Liver (tissue), 8 donors: ENCODE measurements at regions not wholly inside any gene's neighbourhood (a gene's known extent, or its start where the extent isn't known, plus 50 kb on each side); places are given as distances from the start of the nearest gene placed in this dataset.

Experiments
- DNase-seq: peaks from one replicate; pipeline ENCODE4 v3.0.0-alpha.2; 2017; ENCODE audit warnings: low spot score
- H3K27ac ChIP-seq, 2 donors: one replicate each; pipeline ENCODE4 v1.7.0; 2013; ENCODE audit warnings: inconsistent platforms in 2 of 2, low read length in 2 of 2, control low read depth in 1 of 2, low read depth in 1 of 2, mild to moderate bottlenecking in 1 of 2
- H3K27me3 ChIP-seq, 4 donors: one replicate each; pipeline versions ENCODE4 v1.6.1 to v1.7.0; 2013; ENCODE audit warnings: low read length in 3 of 4, inconsistent platforms in 1 of 4, mild to moderate bottlenecking in 1 of 4, moderate library complexity in 1 of 4; ENCODE audit not compliant: control insufficient read depth in 4 of 4, insufficient read depth in 4 of 4
- H3K36me3 ChIP-seq, 4 donors: one replicate each; pipeline versions ENCODE4 v1.6.1 to v1.7.0; 2013; ENCODE audit warnings: low read length in 3 of 4, mild to moderate bottlenecking in 3 of 4, low read depth in 1 of 4, moderate library complexity in 1 of 4; ENCODE audit not compliant: control insufficient read depth in 4 of 4, insufficient read depth in 3 of 4
- H3K4me1 ChIP-seq, 4 donors: one replicate each; pipeline versions ENCODE4 v1.6.1 to v1.7.0; 2013; ENCODE audit warnings: low read length in 3 of 4, mild to moderate bottlenecking in 3 of 4, moderate library complexity in 1 of 4; ENCODE audit not compliant: control insufficient read depth in 4 of 4, insufficient read depth in 4 of 4
- H3K4me3 ChIP-seq, 3 donors: one replicate each; pipeline versions ENCODE4 v1.6.1 to v1.7.0; 2013; ENCODE audit warnings: low read length in 3 of 3, control low read depth in 1 of 3, low read depth in 1 of 3, mild to moderate bottlenecking in 1 of 3
- H3K9ac ChIP-seq, 2 donors: one replicate each; pipeline ENCODE4 v1.7.0; 2013; ENCODE audit warnings: low read length in 2 of 2, mild to moderate bottlenecking in 2 of 2, moderate library complexity in 2 of 2, control low read depth in 1 of 2, low read depth in 1 of 2
- H3K9me3 ChIP-seq, 4 donors: one replicate each; pipeline versions ENCODE4 v1.6.1 to v1.7.0; 2013; ENCODE audit warnings: low read length in 3 of 4; ENCODE audit not compliant: control insufficient read depth in 4 of 4
- ATF3 ChIP-seq: IDR thresholded peaks from 2 replicates; pipeline ENCODE4 v1.6.1; 2016; ENCODE audit warnings: antibody characterized with exemption
- CTCF ChIP-seq: fragments of 150-350 bp; IDR thresholded peaks from 2 replicates; pipeline ENCODE4 v1.5.1; 2017; ENCODE audit warnings: improper control_type of control experiment, low read depth, low read length; ENCODE audit not compliant: missing input control
- EGR1 ChIP-seq, 2 donors: IDR thresholded peaks; 2 replicates each; pipeline ENCODE4 v1.6.1; 2016 to 2018; ENCODE audit warnings: antibody characterized with exemption in 2 of 2, low read depth in 2 of 2
- FOXA1 ChIP-seq: IDR thresholded peaks from 2 replicates; pipeline ENCODE4 v1.6.1; 2016; ENCODE audit warnings: antibody characterized with exemption
- FOXA2 ChIP-seq: IDR thresholded peaks from 2 replicates; pipeline ENCODE4 v1.6.1; 2016; ENCODE audit warnings: antibody characterized with exemption
- GABPA ChIP-seq, 2 donors: IDR thresholded peaks in 1 of 2; conservative IDR thresholded peaks in 1 of 2; 2 replicates each; pipeline ENCODE4 v1.6.1; 2016; ENCODE audit warnings: antibody characterized with exemption in 2 of 2, mild to moderate bottlenecking in 1 of 2, moderate library complexity in 1 of 2
- HNF4A ChIP-seq, 2 donors: conservative IDR thresholded peaks; 2 replicates each; pipeline ENCODE4 v1.6.1; 2016; ENCODE audit warnings: antibody characterized with exemption in 2 of 2, mild to moderate bottlenecking in 2 of 2
- HNF4G ChIP-seq: IDR thresholded peaks from 2 replicates; pipeline ENCODE4 v1.6.1; 2016; ENCODE audit warnings: antibody characterized with exemption
- JUND ChIP-seq, 2 donors: IDR thresholded peaks; 2 replicates each; pipeline ENCODE4 v1.6.1; 2016; ENCODE audit warnings: antibody characterized with exemption in 2 of 2
- NR2F2 ChIP-seq: IDR thresholded peaks from 2 replicates; pipeline ENCODE4 v1.6.1; 2016; ENCODE audit warnings: antibody characterized with exemption
- RAD21 ChIP-seq, 2 donors: IDR thresholded peaks; 2 replicates each; pipeline ENCODE4 v1.6.1; 2016; ENCODE audit warnings: antibody characterized with exemption in 2 of 2, mild to moderate bottlenecking in 2 of 2
- REST ChIP-seq: IDR thresholded peaks from 2 replicates; pipeline ENCODE4 v1.6.1; 2016; ENCODE audit warnings: antibody characterized with exemption, mild to moderate bottlenecking
- RXRA ChIP-seq, 2 donors: IDR thresholded peaks; 2 replicates each; pipeline ENCODE4 v1.6.1; 2017 to 2018; ENCODE audit warnings: antibody characterized with exemption in 2 of 2, mild to moderate bottlenecking in 1 of 2
- SP1 ChIP-seq: IDR thresholded peaks from 2 replicates; pipeline ENCODE4 v1.6.1; 2018; ENCODE audit warnings: antibody characterized with exemption, mild to moderate bottlenecking
- TAF1 ChIP-seq: conservative IDR thresholded peaks from 2 replicates; pipeline ENCODE4 v1.6.1; 2016; ENCODE audit warnings: antibody characterized with exemption, mild to moderate bottlenecking
- YY1 ChIP-seq: IDR thresholded peaks from 2 replicates; pipeline ENCODE4 v1.6.1; 2016; ENCODE audit warnings: antibody characterized with exemption, mild to moderate bottlenecking
- ZBTB33 ChIP-seq: IDR thresholded peaks from 2 replicates; pipeline ENCODE4 v1.6.1; 2016; ENCODE audit warnings: antibody characterized with exemption
- WGBS: extraction: QIAGEN DNeasy Blood & Tissue Kit; methylation state at CpG from one replicate; pipeline ENCODE4 v1.1.7; 2013; 5-methylcytosine and 5-hydroxymethylcytosine counted together
- TF ChIP-seq, protein P1 (sequence below): IDR thresholded peaks from 2 replicates; pipeline ENCODE4 v1.6.1; 2016; ENCODE audit warnings: antibody characterized with exemption
- donor health status: healthy.
- donor health status: healthy.
- donor health status: healthy.
- donor health status: healthy.
- donor health status: healthy.

DNA sequence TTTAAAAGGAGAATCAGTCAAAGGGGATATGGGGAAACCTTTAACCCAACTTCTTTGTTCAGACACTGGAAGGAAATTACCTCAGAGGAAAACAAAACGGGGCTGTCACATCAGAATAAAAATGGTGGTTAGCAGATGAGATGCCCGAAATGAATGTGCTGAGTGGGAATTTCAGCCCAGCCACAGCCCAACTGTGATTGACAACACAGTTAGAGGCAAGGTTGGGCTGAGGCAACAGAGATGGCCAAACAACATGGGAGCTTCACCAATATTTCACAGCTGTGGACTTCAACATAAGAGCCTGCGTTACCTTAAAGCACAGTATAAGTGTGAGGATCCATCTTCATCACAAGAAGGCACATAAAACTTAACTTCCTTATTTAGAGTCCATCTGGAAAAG lies 133.5 kb upstream of the PTPRZ1 start:
- TF ChIP-seq RAD21 (IDR thresholded peaks at IDR 0.05) (no peak), GABPA (IDR thresholded peaks at IDR 0.05 in 1 of 2, conservative IDR thresholded peaks at IDR 0.05 in 1 of 2) (no peak), EGR1 (IDR thresholded peaks at IDR 0.05; ENCODE audit: low read depth in 2 of 2) (no peak), SP1 (no peak), RXRA (IDR thresholded peaks at IDR 0.05) (no peak), FOXA2 (no peak), HNF4G (no peak), YY1 (no peak), ATF3 (no peak)
- TF ChIP-seq, protein P1, sequence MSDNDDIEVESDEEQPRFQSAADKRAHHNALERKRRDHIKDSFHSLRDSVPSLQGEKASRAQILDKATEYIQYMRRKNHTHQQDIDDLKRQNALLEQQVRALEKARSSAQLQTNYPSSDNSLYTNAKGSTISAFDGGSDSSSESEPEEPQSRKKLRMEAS = no peak
- 70% methylated on average over 3 of the region's 3 CpGs for WGBS
- Histone ChIP-seq H3K4me1 (no peaks in the 10 kb centered on the region), H3K4me3 (no peak overlapping the region), H3K9me3 (no peaks in the 10 kb centered on the region), H3K36me3 (no peaks in the 10 kb centered on the region), H3K27ac (no peak overlapping the region), H3K27me3 (no peaks in the 10 kb centered on the region), H3K9ac (no peak overlapping the region)
- no peak for DNase-seq

- Histone ChIP-seq H3K27ac (no peak overlapping the region), H3K27me3 (no peaks in the 10 kb centered on the region), H3K4me1 (no peaks in the 10 kb centered on the region), H3K9me3 (peaks cover 0 to 5% (median 3%) of the 10 kb centered on the region in 4 donors), H3K4me3 (no peak overlapping the region), H3K36me3 (no peaks in the 10 kb centered on the region), H3K9ac (no peak overlapping the region)
- no peak for TF ChIP-seq ZBTB33
- TF ChIP-seq TAF1 = no peak
- no peak for TF ChIP-seq NR2F2
- no peak for TF ChIP-seq REST
- TF ChIP-seq FOXA1 = no peak
- TF ChIP-seq, protein P1 = no peak
- no peak for TF ChIP-seq CTCF
- no peak for TF ChIP-seq FOXA2
- TF ChIP-seq HNF4G = no peak
- no peak for TF ChIP-seq HNF4A (conservative IDR thresholded peaks at IDR 0.05)
- TF ChIP-seq JUND (IDR thresholded peaks at IDR 0.05) = no peak
- no peak for TF ChIP-seq RXRA (IDR thresholded peaks at IDR 0.05)
- no peak for TF ChIP-seq EGR1 (IDR thresholded peaks at IDR 0.05; ENCODE audit: low read depth in 2 of 2)
- TF ChIP-seq YY1 = no peak
- no peak for TF ChIP-seq SP1
- TF ChIP-seq GABPA (IDR thresholded peaks at IDR 0.05 in 1 of 2, conservative IDR thresholded peaks at IDR 0.05 in 1 of 2) = no peak
- no peak for TF ChIP-seq RAD21 (IDR thresholded peaks at IDR 0.05)
- DNase-seq = no peak
These were observed 142.1 kb upstream of the PTPRZ1 start for GRCh38 chr7:121730869-121731268.
